Psoas muscle (tissue), 7 donors: ENCODE measurements at regions not wholly inside any gene's neighbourhood (a gene's known extent, or its start where the extent isn't known, plus 50 kb on each side); places are given as distances from the start of the nearest gene placed in this dataset.

Experiments used
- ATAC-seq, 4 donors: fragments of 200-7000 bp; cut with Tn5 transposase; one replicate each; pipeline ENCODE4 v1.9.1; 2020; ENCODE audit warnings: moderate library complexity in 3 of 4, mild to moderate bottlenecking in 2 of 4
- DNase-seq, 2 donors: peaks; one replicate each; pipeline ENCODE4 v3.0.0-alpha.2; 2020
- H3K27ac ChIP-seq: fragments of 200-600 bp; one replicate; pipeline ENCODE4 v1.8.0; 2022
- H3K27me3 ChIP-seq, 3 donors: fragments of 200-600 bp in 1 of 3; one replicate each; pipeline versions ENCODE4 v1.6.1 to v1.8.0; 2013 to 2022; ENCODE audit warnings: low read length in 2 of 3, mild to moderate bottlenecking in 2 of 3, moderate library complexity in 1 of 3; ENCODE audit not compliant: insufficient read depth in 3 of 3
- H3K36me3 ChIP-seq, 2 donors: fragments of 200-600 bp in 1 of 2; one replicate each; pipeline versions ENCODE4 v1.6.1 to v1.8.0; 2013 to 2022; ENCODE audit warnings: low read depth in 1 of 2, mild to moderate bottlenecking in 1 of 2, moderate library complexity in 1 of 2; ENCODE audit not compliant: insufficient read depth in 1 of 2
- H3K4me1 ChIP-seq: fragments of 200-600 bp; one replicate; pipeline ENCODE4 v1.8.0; 2022
- H3K4me3 ChIP-seq: fragments of 200-600 bp; one replicate; pipeline ENCODE4 v1.8.0; 2022; ENCODE audit warnings: mild to moderate bottlenecking
- H3K9me3 ChIP-seq: fragments of 200-600 bp; one replicate; pipeline ENCODE4 v1.8.0; 2022
- WGBS, 3 donors: extraction: QIAGEN DNeasy Blood & Tissue Kit; methylation state at CpG; one replicate each; pipeline versions ENCODE4 v1.1.6 to v1.1.7; 2013; 5-methylcytosine and 5-hydroxymethylcytosine counted together
- intact Hi-C, 2 donors: fragments of 100-400 bp; cut with DNase I; formaldehyde crosslinking; loops; one replicate each; pipeline versions ENCODE4 v1.11.0 to v1.14.2; 2022
- TF ChIP-seq, protein P1 (sequence below): fragments of 200-600 bp; IDR thresholded peaks from one replicate; pipeline ENCODE4 v1.8.0; 2022; ENCODE audit warnings: antibody characterized with exemption
- donor health status: healthy with polysubstance abuse.
- donor health status: DM: no; HTN: no; CAD: no; lungs with moderate emphysema.
- donor health status: Bipolar disorder and iron deficiency.
- donor health status: healthy.
- donor health status: DM: yes; HTN: yes; CAD: no.
- donor health status: DM: no; HTN: no; CAD: no.
- donor health status: DM: yes; HTN: yes; CAD: no.

- ATAC-seq (no peak), DNase-seq (no peak)
- Histone ChIP-seq H3K36me3 (no peaks in the 10 kb centered on the region), H3K27me3 (no peaks in the 10 kb centered on the region), H3K4me3 (no peak overlapping the region), H3K27ac (no peak overlapping the region), H3K9me3 (no peaks in the 10 kb centered on the region), H3K4me1 (no peaks in the 10 kb centered on the region)
- 49 to 59% (median 52%) methylated on average over 2 of the region's 2 CpGs for WGBS, 3 donors
- intact Hi-C loops: no loop called here
- TF ChIP-seq, protein P1, sequence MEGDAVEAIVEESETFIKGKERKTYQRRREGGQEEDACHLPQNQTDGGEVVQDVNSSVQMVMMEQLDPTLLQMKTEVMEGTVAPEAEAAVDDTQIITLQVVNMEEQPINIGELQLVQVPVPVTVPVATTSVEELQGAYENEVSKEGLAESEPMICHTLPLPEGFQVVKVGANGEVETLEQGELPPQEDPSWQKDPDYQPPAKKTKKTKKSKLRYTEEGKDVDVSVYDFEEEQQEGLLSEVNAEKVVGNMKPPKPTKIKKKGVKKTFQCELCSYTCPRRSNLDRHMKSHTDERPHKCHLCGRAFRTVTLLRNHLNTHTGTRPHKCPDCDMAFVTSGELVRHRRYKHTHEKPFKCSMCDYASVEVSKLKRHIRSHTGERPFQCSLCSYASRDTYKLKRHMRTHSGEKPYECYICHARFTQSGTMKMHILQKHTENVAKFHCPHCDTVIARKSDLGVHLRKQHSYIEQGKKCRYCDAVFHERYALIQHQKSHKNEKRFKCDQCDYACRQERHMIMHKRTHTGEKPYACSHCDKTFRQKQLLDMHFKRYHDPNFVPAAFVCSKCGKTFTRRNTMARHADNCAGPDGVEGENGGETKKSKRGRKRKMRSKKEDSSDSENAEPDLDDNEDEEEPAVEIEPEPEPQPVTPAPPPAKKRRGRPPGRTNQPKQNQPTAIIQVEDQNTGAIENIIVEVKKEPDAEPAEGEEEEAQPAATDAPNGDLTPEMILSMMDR: no peak
Measured at GRCh38 chr5:83848941-83849340, 128.3 kb upstream of the HAPLN1 start.

DNA sequence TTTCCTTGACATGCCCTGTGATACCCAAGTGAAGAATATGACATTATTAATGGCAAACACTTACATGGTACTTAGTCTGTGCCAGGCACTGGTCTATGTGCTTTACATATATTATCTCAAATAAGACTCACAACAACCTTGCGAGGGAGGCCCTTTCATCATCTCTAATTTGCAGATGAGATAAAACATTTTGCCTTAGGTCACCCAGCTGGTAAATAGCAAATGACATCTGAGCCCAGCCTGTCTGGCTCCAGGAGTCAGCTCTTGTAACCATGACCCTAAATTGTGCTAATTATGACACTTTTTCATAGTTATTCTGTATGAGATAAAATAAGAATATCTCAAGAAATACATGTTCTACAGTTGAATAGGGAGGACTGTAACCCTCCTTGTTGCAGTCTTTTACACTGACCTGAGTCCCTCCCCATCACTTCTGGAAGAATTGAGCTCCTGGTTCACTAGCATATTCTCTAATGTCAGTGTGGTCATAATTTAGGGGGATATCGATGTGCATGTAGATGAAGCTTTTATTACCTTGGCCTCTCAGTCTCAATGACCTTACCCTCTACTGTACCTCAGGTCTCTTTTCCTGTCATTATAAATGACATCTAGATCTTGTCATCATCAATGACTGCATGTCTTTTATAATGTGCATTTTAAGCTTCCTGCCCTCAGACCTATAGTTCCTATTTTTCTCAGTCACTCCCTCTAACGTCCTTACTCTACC is 126.1 kb upstream of the HAPLN1 start:
- no peak for ATAC-seq
- WGBS, 3 donors: 70 to 82% (median 76%) methylated on average over 3 of the region's 3 CpGs
- no peaks in the 10 kb centered on the region for H3K4me1 ChIP-seq

GRCh38 chr5:83844449-83845068 is 123.9 kb upstream of the HAPLN1 start:
- 58 to 69% (median 69%) methylated on average over 7 of the region's 7 CpGs for WGBS, 3 donors
- Histone ChIP-seq H3K4me1 (no peaks in the 10 kb centered on the region), H3K4me3 (no peak overlapping the region), H3K36me3 (no peaks in the 10 kb centered on the region), H3K9me3 (no peaks in the 10 kb centered on the region), H3K27me3 (no peaks in the 10 kb centered on the region), H3K27ac (no peak overlapping the region)
- DNase-seq: peak in 1 of 2 donors; percentile 15
- TF ChIP-seq, protein P1: no peak
- ATAC-seq: no peak
- intact Hi-C loops: no loop called here

More for the DNA sequence above, 126.1 kb upstream of the HAPLN1 start:
- intact Hi-C loops: no loop called here
- Histone ChIP-seq H3K36me3 (no peaks in the 10 kb centered on the region), H3K9me3 (no peaks in the 10 kb centered on the region), H3K4me3 (no peak overlapping the region), H3K27me3 (no peaks in the 10 kb centered on the region), H3K27ac (no peak overlapping the region)
- TF ChIP-seq, protein P1: no peak
- no peak for DNase-seq

DNA sequence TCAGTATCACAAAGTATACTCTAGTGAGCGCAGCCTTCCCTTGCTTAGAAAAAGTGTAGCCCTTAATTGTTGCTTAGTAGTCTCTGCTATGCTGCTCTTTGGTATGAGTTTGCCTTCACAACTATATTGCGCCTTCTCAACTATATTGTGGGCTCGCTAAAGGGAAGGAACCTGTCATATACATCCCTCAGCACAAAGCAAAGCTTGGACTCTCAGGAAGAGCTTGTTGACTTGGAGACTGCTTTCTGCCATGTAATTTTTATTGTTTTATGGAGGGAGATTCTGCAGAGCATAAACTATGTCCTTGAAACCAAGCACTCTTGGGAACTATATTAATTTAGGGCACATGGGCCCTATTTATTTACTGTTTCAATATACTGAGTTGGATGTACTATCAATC is 119.1 kb upstream of the HAPLN1 start:
- TF ChIP-seq, protein P1: no peak
- WGBS, 3 donors: 97 to 99% (median 98%) methylated on average over 3 of the region's 3 CpGs
- ATAC-seq: no peak

More for the DNA sequence above, 119.1 kb upstream of the HAPLN1 start:
- no peaks in the 10 kb centered on the region for H3K36me3 ChIP-seq
- no peaks in the 10 kb centered on the region for H3K27me3 ChIP-seq
- H3K27ac ChIP-seq: no peak overlapping the region
- no peaks in the 10 kb centered on the region for H3K9me3 ChIP-seq
- intact Hi-C loops: no loop called here
- DNase-seq: no peak
- H3K4me3 ChIP-seq: no peak overlapping the region
- no peaks in the 10 kb centered on the region for H3K4me1 ChIP-seq
